ENCODE measurements at regions not wholly inside any gene's neighbourhood (a gene's known extent, or its start where the extent isn't known, plus 50 kb on each side); places are given as distances from the start of the nearest gene placed in this dataset.

DNA sequence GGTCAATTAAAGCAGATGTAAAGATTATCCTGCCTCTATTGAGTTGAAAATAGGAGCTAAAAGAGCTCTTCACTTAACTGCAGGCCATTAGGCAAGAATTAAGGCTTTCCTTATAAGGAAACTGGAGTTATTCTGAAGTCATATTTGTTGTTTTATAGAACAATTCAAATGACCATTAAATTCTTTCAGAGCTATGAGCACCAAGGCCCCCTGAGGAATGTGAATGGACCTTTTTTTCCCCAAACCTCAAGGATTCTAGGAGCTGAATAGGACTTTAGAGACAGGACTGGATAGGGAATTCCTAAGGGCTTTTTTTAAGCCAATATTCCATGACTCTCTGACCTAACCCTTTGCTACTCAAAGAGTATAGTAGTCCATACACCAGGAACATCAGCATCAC is 565.7 kb upstream of the BTBD3 start:
- TF ChIP-seq CTCF (IDR thresholded peaks at IDR 0.05; ENCODE audit: control insufficient read depth, insufficient read depth, low read depth, low read length, missing control alignments) = no peak
- no peak for DNase-seq (ENCODE audit: low read depth)
- no peak overlapping the region for H3K4me3 ChIP-seq (ENCODE audit: control insufficient read depth, low read depth, low read length)

DNA sequence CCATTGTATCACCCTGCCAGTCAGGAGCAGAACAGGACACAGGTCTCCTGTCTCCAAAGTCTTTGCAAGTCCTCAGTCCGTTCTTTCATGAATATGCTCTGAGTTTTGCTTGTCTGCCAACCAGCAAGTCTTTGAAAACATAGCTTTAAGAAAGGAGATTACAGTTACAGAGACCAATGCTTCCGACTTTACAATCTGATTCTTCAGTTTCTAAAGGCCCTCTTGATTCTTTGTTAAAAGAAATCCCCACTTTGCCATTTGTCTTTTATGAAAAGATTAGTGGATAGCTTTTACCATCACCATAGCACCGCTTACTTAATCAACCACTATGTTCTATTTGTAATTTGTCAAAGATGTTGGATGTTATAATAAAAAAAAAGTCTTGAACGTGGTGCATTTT is 562.8 kb upstream of the BTBD3 start:
- H3K4me3 ChIP-seq (ENCODE audit: control insufficient read depth, low read depth, low read length) = no peak overlapping the region
- TF ChIP-seq CTCF (IDR thresholded peaks at IDR 0.05; ENCODE audit: control insufficient read depth, insufficient read depth, low read depth, low read length, missing control alignments) = no peak
- DNase-seq (ENCODE audit: low read depth) = no peak

- no peak for TF ChIP-seq CTCF (IDR thresholded peaks at IDR 0.05; ENCODE audit: control insufficient read depth, insufficient read depth, low read depth, low read length, missing control alignments)
- DNase-seq (ENCODE audit: low read depth) = no peak
- no peak overlapping the region for H3K4me3 ChIP-seq (ENCODE audit: control insufficient read depth, low read depth, low read length)
Observed at GRCh38 chr20:11355345-11355744, 562.3 kb upstream of the BTBD3 start.

- TF ChIP-seq CTCF (IDR thresholded peaks at IDR 0.05; ENCODE audit: control insufficient read depth, insufficient read depth, low read depth, low read length, missing control alignments) = no peak
- H3K4me3 ChIP-seq (ENCODE audit: control insufficient read depth, low read depth, low read length) = no peak overlapping the region
- no peak for DNase-seq (ENCODE audit: low read depth)
Observed at GRCh38 chr20:11356061-11356460, 561.6 kb upstream of the BTBD3 start.

- TF ChIP-seq CTCF (IDR thresholded peaks at IDR 0.05; ENCODE audit: control insufficient read depth, insufficient read depth, low read depth, low read length, missing control alignments) = no peak
- DNase-seq (ENCODE audit: low read depth) = no peak
- H3K4me3 ChIP-seq (ENCODE audit: control insufficient read depth, low read depth, low read length) = no peak overlapping the region
Observed at GRCh38 chr20:11362450-11362849, 555.2 kb upstream of the BTBD3 start.

DNA sequence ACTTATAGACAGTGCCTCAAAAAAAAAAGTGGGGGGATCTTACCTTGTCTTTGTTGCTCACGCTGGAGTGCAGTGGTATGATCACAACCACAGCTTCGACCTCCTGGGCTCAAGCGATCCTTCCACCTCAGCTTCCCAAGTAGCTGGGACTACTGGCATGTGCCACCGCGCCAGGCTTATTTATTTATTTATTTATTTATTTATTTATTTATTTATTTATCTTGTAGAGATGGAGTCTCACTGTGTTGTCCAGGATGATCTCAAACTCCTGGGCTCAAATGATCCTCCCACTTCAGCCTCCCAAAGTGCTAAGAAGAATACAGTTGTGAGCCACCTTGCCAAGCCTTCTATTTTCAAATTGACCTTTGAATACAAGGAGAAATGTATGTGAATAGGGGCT is 553.0 kb upstream of the BTBD3 start:
- no peak overlapping the region for H3K4me3 ChIP-seq (ENCODE audit: control insufficient read depth, low read depth, low read length)
- no peak for TF ChIP-seq CTCF (IDR thresholded peaks at IDR 0.05; ENCODE audit: control insufficient read depth, insufficient read depth, low read depth, low read length, missing control alignments)
- DNase-seq (ENCODE audit: low read depth) = no peak

DNA sequence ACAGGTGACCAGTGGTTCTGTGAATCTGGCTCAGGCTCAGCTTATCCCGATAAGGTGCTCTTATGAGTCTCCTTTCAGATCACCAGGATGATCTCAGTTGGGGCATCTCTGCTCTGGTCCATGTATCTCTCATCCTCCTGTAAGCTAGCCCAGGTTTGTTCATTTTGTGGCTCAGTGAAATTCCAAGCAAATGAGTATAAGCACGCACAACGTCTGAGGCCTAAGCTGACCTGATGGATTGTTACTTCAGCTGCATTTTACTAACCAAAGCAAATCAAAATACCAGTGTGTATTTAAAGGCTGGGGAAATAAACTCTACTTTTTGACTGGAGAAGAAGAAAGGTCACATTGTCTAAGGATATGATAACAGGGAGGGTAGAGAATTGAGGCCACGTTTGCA is 551.0 kb upstream of the BTBD3 start:
- no peak for DNase-seq (ENCODE audit: low read depth)
- H3K4me3 ChIP-seq (ENCODE audit: control insufficient read depth, low read depth, low read length) = no peak overlapping the region
- no peak for TF ChIP-seq CTCF (IDR thresholded peaks at IDR 0.05; ENCODE audit: control insufficient read depth, insufficient read depth, low read depth, low read length, missing control alignments)

Data from AG09309 (cell line).